Gastrocnemius medialis (tissue), 4 donors: ENCODE measurements at regions not wholly inside any gene's neighbourhood (a gene's known extent, or its start where the extent isn't known, plus 50 kb on each side); places are given as distances from the start of the nearest gene placed in this dataset.

Experiments
- POLR2A ChIP-seq, 2 donors: fragments of 450-650 bp; IDR thresholded peaks; one replicate each; pipeline ENCODE4 v1.6.1; 2017; ENCODE audit warnings: antibody characterized with exemption in 2 of 2, mild to moderate bottlenecking in 2 of 2, moderate library complexity in 2 of 2
- TF ChIP-seq, protein P1 (sequence below), 5 experiments: fragments of 450-650 bp in 3 of 5; fragments of 200-600 bp in 2 of 5; sonication (generic) in 2 of 5; IDR thresholded peaks in 4 of 5; conservative IDR thresholded peaks in 1 of 5; 1 replicate in 4 of 5; 2 replicates in 1 of 5; pipeline ENCODE4 v1.5.1; 2016 to 2019; ENCODE audit warnings: antibody characterized with exemption in 5 of 5, mild to moderate bottlenecking in 3 of 5, moderate library complexity in 3 of 5

DNA sequence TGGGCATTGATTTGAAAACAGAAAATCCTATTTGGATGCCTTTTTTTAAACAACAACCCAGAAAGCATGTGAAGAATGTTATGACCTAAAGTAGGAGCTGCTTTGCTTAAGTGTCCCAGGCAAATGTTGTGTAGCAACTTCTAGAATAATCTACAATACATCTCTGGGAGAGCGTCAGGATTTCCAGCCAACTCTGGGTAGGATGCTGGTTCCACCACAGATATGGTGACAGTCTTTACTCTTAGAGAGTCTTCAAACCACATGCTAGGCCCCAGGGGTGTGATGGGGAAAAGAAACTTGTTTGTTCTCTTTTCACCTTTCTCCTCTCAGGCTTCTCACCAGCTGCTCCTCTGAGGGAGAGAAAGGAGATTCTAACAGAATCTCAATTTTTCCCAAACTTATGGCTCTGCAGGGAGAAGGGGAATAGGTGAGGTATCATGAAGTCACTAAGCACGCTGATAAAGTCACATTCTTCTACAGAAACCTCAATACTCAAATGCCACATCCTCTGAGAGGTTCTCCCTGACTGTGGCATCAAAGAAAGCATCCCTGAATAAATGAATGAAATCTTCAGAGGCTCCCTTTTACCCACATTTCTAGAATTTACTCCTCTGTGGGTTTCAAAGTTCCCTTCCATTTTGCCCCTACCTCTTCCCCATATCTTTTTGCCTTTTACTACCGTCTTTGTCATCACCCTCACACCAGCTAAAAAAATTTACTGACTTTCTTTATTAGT lies 171.6 kb upstream of the RAI2 start:
- TF ChIP-seq POLR2A (IDR thresholded peaks at IDR 0.05): no peak
- TF ChIP-seq, protein P1, sequence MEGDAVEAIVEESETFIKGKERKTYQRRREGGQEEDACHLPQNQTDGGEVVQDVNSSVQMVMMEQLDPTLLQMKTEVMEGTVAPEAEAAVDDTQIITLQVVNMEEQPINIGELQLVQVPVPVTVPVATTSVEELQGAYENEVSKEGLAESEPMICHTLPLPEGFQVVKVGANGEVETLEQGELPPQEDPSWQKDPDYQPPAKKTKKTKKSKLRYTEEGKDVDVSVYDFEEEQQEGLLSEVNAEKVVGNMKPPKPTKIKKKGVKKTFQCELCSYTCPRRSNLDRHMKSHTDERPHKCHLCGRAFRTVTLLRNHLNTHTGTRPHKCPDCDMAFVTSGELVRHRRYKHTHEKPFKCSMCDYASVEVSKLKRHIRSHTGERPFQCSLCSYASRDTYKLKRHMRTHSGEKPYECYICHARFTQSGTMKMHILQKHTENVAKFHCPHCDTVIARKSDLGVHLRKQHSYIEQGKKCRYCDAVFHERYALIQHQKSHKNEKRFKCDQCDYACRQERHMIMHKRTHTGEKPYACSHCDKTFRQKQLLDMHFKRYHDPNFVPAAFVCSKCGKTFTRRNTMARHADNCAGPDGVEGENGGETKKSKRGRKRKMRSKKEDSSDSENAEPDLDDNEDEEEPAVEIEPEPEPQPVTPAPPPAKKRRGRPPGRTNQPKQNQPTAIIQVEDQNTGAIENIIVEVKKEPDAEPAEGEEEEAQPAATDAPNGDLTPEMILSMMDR (IDR thresholded peaks at IDR 0.05 in 4 of 5, conservative IDR thresholded peaks at IDR 0.05 in 1 of 5): no peak
